ENCODE measurements at regions not wholly inside any gene's neighbourhood (a gene's known extent, or its start where the extent isn't known, plus 50 kb on each side); places are given as distances from the start of the nearest gene placed in this dataset.

- TF ChIP-seq POLR2AphosphoS5 (IDR thresholded peaks at IDR 0.05; ENCODE audit: low read depth) (no peak), GABPA (IDR thresholded peaks at IDR 0.05; ENCODE audit: low read depth) (no peak), SPI1 (IDR thresholded peaks at IDR 0.05; ENCODE audit: borderline replicate concordance, low read depth) (no peak), CTCF (IDR thresholded peaks at IDR 0.05; ENCODE audit: insufficient read depth, low read length) (no peak), REST (IDR thresholded peaks at IDR 0.05; ENCODE audit: insufficient replicate concordance, low read depth) (no peak)
- H3K4me3 ChIP-seq (replicated peaks; ENCODE audit: insufficient read depth, low read length) = no peak overlapping the region
- no peak overlapping the region for H3K27ac ChIP-seq (replicated peaks)
- no peaks in the 10 kb centered on the region for H3K27me3 ChIP-seq (ENCODE audit: insufficient read depth, poor library complexity, severe bottlenecking)
- DNase-seq (ENCODE audit: low read depth in 1 of 2, low spot score in 1 of 2) = no peak
Measured at GRCh38 chr2:15763822-15764682, 172.4 kb downstream of the DDX1 start.

DNA sequence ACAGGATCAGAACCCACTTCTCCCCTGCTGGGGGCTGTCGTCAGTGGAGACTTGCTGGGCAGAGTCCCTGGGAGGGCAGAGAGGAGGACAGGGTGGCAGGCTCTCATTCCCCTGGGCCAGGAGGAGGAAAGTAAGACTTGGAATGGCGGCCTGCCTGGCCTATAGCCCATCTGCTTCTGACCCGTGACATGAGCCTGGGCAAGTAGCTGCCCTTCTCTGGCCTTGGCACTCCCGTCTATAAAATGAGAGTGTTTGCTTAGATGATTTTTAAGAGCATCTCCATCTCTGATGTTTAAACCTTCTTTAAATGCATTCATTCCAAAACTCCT lies 173.0 kb downstream of the DDX1 start:
- Histone ChIP-seq H3K4me3 (replicated peaks; ENCODE audit: insufficient read depth, low read length) (no peak overlapping the region), H3K27me3 (ENCODE audit: insufficient read depth, poor library complexity, severe bottlenecking) (no peaks in the 10 kb centered on the region), H3K27ac (replicated peaks) (no peak overlapping the region)
- DNase-seq (ENCODE audit: low read depth in 1 of 2, low spot score in 1 of 2) = no peak
- TF ChIP-seq GABPA (IDR thresholded peaks at IDR 0.05; ENCODE audit: low read depth) (no peak), POLR2AphosphoS5 (IDR thresholded peaks at IDR 0.05; ENCODE audit: low read depth) (no peak), CTCF (IDR thresholded peaks at IDR 0.05; ENCODE audit: insufficient read depth, low read length) (no peak), SPI1 (IDR thresholded peaks at IDR 0.05; ENCODE audit: borderline replicate concordance, low read depth) (no peak), REST (IDR thresholded peaks at IDR 0.05; ENCODE audit: insufficient replicate concordance, low read depth) (no peak)

DNA sequence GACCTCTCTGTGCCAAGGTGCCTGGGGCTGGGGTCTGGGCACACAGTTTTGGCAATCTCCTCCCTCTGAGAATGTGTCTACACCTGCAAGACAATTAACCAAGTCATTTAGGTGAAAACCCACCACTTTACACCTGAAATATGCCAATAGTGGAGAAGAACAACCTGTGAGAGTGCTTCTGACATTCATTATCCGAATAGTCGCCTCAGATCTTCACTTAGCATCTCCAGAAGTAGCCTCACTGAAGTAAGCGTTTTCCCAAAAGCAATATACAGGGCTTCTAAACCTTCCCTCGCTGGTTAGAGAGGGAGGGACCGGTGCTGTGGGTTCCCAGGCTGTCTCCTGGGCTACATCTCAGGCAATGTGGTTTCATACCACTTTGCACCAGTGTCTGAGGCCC lies 173.5 kb downstream of the DDX1 start:
- TF ChIP-seq REST (IDR thresholded peaks at IDR 0.05; ENCODE audit: insufficient replicate concordance, low read depth) (no peak), GABPA (IDR thresholded peaks at IDR 0.05; ENCODE audit: low read depth) (no peak), POLR2AphosphoS5 (IDR thresholded peaks at IDR 0.05; ENCODE audit: low read depth) (no peak), SPI1 (IDR thresholded peaks at IDR 0.05; ENCODE audit: borderline replicate concordance, low read depth) (no peak), CTCF (IDR thresholded peaks at IDR 0.05; ENCODE audit: insufficient read depth, low read length) (no peak)
- no peaks in the 10 kb centered on the region for H3K27me3 ChIP-seq (ENCODE audit: insufficient read depth, poor library complexity, severe bottlenecking)
- no peak for DNase-seq (ENCODE audit: low read depth in 1 of 2, low spot score in 1 of 2)
- no peak overlapping the region for H3K4me3 ChIP-seq (replicated peaks; ENCODE audit: insufficient read depth, low read length)
- H3K27ac ChIP-seq (replicated peaks) = no peak overlapping the region

Measured in HL-60 (cell line).